ENCODE measurements at regions not wholly inside any gene's neighbourhood (a gene's known extent, or its start where the extent isn't known, plus 50 kb on each side); places are given as distances from the start of the nearest gene placed in this dataset.
"Not testable (repeated sequence)": the region's sequence is repeated elsewhere in the genome, so short reads cannot be mapped to it uniquely, and the experiment has no call there.

GRCh38 chr9:85487872-85488271 lies 253.9 kb downstream of the AGTPBP1 start:
- DNase-seq, result no peak

- no peak for DNase-seq
Observed at GRCh38 chr9:85484235-85484634, 257.5 kb downstream of the AGTPBP1 start.

- peak; percentile 7 for DNase-seq
Observed at GRCh38 chr9:85483208-85483607, 258.5 kb downstream of the AGTPBP1 start.

- no peak for DNase-seq
Observed at GRCh38 chr9:85479305-85479704, 262.4 kb downstream of the AGTPBP1 start.

- DNase-seq, result no peak
Observed at GRCh38 chr9:85478847-85479246, 262.9 kb downstream of the AGTPBP1 start.

DNA sequence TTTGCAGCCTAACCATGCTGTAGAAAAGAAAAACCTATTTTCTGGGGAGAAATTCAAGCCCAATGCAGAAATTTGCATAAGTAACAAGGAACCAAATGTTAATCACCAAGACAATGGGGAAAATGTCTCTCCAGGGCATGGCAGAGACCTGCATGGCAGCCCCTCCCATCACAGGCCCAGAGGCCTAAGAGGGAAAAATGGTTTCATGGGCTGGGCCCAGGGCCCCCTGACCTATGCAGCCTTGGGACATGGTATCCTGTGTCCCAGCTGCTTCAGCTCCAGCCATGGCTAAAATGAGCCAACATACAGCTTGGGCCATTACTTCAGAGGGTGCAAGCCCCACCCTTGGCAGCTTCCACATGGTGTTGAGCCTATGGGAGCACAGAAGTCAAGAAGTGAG lies 266.9 kb downstream of the AGTPBP1 start:
- not testable (repeated sequence) for DNase-seq

DNA sequence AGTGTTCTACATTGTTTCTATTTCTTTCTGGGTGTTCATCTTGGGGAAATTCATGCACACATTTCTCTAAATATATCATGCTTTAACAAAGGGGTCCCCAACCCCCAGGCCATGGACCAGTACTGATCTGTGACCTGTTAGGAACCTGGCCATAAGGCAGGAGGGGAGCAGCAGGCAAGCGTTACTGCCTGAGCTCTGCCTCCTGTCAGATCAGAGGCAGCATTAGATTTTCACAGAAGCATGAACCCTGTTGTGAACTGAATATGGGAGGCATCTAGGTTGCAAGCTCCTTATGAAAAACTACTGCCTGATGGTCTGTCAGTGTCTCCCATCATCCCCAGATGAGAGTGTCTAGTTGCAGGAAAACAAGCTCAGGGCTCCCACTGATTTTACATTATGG lies 270.0 kb downstream of the AGTPBP1 start:
- no peak for DNase-seq

DNA sequence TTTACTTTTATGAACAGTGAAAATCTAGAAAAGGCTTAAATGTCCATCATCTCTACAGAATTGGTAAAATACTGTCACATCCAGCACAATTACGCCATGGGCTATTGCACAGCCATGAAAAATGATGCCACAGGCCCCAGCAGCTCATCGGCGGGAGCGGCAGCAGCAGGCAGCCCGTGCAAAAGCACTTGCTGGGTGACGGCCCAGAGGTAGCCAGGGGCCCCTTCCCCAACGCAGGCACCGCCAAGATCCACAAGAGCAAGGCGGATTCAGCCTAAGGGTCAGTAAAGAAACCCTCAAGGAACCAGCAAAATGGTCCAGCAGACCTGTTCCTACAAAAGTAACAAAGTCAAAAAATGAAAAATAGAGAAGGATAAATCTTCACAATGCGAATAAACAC lies 272.7 kb downstream of the AGTPBP1 start:
- DNase-seq, result no peak

DNA sequence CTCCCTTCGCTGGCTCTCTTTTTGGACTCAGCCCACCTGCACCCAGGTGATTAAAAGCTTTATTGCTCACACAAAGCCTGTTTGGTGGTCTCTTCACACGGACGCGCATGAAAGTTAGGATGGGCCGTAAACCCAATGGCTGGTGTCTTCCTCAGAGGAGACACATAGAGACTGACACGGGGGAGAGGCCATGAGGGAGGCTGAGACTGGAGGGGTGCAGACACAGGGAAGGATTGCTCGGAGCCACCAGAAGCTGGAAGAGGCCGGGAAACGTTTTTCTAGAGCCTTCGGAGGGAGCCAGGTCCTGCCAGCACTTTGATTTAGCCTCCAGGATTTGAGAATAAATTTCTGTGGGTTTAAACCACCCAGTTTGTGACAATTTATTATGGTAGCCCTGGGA lies 274.9 kb downstream of the AGTPBP1 start:
- no peak for DNase-seq

GRCh38 chr9:85458114-85458864 lies 283.5 kb downstream of the AGTPBP1 start:
- DNase-seq, result not testable (repeated sequence)

GRCh38 chr9:85453850-85454249 lies 287.9 kb downstream of the AGTPBP1 start:
- no peak for DNase-seq

- no peak for DNase-seq
Observed at GRCh38 chr9:85452841-85453240, 288.9 kb downstream of the AGTPBP1 start.

- DNase-seq, result no peak
Observed at GRCh38 chr9:85451680-85452079, 290.1 kb downstream of the AGTPBP1 start.

- no peak for DNase-seq
Observed at GRCh38 chr9:85445887-85446286, 295.9 kb downstream of the AGTPBP1 start.

DNA sequence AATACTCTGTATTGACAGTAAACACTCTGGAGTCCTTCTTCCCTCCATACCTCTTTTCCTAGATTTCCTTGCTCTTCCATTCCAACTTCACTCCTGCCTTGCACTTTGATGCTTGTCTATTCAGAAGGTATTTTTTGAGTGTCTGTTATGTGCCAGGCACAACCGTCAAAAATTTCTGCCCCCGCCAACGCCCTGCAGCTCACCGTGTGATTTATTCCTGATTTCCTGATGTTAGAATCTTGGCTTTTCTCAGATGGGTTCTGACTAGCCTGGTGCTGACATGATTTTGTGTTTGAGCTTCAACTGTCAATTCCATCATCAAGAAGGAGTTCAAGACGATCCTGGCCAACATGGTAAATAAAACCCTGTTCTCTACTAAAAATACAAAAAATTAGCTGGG lies 297.5 kb downstream of the AGTPBP1 start:
- no peak for DNase-seq

DNA sequence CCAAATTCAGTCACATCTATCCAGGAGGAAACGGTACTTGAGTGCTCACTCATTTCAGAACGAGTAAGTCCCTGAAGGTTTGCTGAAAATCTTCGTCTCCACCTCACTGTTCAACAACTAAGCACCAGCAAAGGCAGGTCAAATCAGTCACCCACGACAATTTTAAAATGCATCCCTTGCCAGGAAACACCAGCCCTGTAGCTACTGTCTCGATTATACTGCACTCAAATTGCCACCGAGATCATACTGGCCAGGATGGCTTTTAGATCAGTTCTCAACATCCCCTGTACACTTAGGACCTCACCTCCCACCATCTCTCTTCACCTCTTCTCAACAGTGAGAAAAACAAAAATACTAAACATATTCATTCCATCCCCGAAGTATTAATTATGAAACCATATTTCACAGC lies 298.6 kb downstream of the AGTPBP1 start:
- no peak for DNase-seq

GRCh38 chr9:85439791-85440190 lies 302.0 kb downstream of the AGTPBP1 start:
- DNase-seq, result no peak

DNA sequence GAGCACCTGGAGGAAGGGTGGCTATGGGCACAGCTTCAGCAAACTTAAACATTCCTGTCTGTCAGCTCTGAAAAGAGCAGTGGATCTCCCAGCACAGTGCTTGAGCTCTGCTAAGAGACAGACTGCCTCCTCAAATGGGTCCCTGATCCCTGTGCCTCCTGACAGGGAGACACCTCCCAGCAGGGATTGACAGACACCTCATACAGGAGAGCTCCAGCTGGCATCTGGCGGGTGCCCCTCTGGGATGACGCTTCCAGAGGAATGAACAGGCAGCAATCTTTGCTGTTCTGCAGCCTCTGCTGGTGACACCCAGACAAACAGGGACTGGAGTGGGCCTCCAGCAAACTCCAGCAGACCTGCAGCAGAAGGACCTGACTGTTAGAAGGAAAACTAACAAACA lies 307.8 kb downstream of the AGTPBP1 start:
- DNase-seq, result not testable (repeated sequence)

DNA sequence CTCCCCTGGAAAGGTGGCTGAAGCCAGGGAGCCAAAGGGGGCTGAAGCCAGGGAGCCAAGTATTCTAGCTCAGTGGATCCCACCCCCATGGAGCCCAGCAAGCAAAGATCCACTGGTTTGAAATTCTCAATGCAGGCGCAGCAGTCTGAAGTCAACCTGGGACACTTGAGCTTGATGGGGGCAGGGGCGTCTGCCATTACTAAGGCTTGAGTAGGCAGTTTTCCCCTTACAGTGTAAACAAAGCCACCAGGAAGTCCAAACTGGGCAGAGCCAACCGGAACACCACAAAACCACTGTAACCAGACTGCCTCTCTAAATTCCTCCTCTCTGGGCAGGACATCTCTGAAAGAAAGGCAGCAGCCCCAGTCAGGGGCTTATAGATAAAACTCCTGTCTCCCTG lies 308.2 kb downstream of the AGTPBP1 start:
- not testable (repeated sequence) for DNase-seq

DNA sequence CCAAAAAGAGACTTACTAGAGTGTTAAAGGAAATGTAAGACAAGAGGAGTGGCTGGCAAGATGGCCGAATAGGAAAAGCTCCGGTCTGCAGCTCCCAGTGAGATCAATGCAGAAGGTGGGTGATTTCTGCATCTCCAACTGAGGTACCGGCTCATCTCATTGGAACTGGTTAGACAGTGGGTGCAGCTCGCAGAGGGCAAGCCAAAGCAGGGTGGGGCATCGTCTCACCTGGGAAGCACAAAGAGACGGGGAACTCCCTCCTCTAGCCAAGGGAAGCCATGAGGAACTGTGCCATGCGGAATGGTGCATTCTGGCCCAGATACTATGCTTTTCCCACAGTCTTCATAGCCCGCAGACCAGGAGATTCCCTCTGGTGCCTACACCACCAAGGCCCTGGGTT lies 308.7 kb downstream of the AGTPBP1 start:
- DNase-seq, result no peak

DNA sequence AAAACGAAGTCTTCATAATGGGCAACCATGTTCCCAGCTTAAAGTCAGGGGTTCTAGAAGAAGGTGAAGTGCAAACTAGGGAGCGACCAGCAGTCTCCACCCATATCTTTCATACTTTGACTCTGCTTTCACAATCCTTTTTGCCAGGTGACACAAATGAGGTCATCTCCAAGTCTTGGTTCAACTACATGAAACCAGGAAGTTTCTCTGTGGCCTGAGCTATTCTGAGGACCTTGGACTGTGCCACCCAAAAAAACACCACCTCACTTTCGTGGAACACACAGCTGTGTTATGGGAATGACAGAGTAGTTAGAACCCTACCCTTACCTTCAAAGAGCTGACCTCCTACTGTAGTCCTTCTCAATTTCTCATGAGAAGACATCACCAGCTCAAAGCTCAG lies 309.2 kb downstream of the AGTPBP1 start:
- no peak for DNase-seq

DNA sequence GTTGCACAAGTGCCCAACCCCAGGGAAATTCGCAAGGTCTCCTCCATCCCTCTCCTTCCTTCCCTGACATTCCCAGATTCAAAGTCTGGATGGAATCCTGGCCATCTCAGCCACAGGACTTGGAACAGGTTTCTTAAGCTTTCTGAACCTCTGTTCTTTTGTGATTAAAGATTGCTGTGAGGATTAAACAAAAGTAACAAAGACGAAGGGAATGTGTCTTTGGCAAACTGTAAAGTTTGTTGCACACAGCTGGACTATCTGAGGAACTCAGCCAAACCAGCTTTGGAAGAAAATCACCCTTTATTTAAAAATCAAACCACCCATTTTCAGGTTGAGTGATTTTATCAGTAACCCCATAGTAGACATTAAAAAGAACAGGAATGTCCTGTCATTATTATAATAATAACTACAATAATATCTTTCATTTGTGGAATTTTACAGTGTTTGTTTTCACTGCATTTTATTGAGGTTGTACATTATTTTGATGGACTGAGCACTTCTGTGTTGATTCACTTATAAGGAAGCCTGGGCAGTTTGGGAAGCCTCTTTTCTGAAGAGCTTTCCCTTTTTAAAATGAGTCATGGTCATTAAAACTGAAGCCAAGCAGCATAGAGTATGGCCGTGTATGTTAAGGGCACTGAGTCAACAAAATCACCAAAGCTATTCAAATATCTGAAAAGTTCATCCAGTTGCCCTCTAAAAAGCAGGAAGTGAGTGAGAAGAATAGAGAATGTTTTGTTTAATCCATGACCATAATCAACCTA lies 310.2 kb downstream of the AGTPBP1 start:
- peak; percentile 7 for DNase-seq

GRCh38 chr9:85430659-85431338 lies 311.0 kb downstream of the AGTPBP1 start:
- peak; percentile 33 for DNase-seq

DNA sequence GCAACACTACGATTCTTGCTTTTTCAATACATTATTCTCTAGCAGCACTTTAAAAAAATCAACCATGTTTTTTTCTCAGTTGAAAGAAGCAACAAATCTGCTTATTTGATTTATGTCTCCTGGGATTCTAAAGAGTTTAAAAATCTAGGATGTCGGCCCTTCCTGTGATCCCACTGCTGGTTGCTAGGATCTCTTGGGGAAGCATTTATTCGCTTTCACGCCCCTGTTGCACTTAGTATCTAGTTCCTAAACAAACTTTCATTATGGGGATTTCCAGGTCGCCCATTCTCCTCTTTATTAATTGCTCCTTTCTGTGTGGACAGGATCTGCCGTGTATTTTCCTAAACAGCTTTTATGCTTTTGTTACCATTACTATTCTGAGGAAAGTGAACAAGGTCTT lies 313.5 kb downstream of the AGTPBP1 start:
- no peak for DNase-seq

Data from NCI-H1092 treated with DMSO at 0.1 percent for 48 hours (cell line).